Uterus (tissue), 3 donors: ENCODE measurements at regions not wholly inside any gene's neighbourhood (a gene's known extent, or its start where the extent isn't known, plus 50 kb on each side); places are given as distances from the start of the nearest gene placed in this dataset.

Experiments used
- DNase-seq, 2 donors: peaks; one replicate each; pipeline ENCODE4 v3.0.0-alpha.2; 2019 to 2020
- H3K27ac ChIP-seq, 2 donors: fragments of 200-600 bp; sonication (generic); 1 replicate in 1 of 2; 2 replicates in 1 of 2; pipeline ENCODE4 v1.5.1; 2016 to 2018
- H3K27me3 ChIP-seq, 2 donors: fragments of 200-600 bp; sonication (generic); one replicate each; pipeline ENCODE4 v1.5.1; 2018 to 2019; ENCODE audit warnings: control low read depth in 1 of 2
- H3K36me3 ChIP-seq, 2 donors: fragments of 200-600 bp; sonication (generic); one replicate each; pipeline ENCODE4 v1.5.1; 2019; ENCODE audit warnings: control low read depth in 1 of 2
- H3K4me1 ChIP-seq, 2 donors: fragments of 200-600 bp; sonication (generic); one replicate each; pipeline ENCODE4 v1.5.1; 2018 to 2019; ENCODE audit warnings: control low read depth in 1 of 2
- H3K4me3 ChIP-seq, 2 donors: fragments of 200-600 bp; sonication (generic); 1 replicate in 1 of 2; 2 replicates in 1 of 2; pipeline ENCODE4 v1.5.1; 2018 to 2019; ENCODE audit warnings: mild to moderate bottlenecking in 1 of 2
- H3K9me3 ChIP-seq, 2 donors: fragments of 200-600 bp; sonication (generic); one replicate each; pipeline ENCODE4 v1.5.1; 2019; ENCODE audit warnings: control low read depth in 1 of 2
- CTCF ChIP-seq, 4 experiments: fragments of 200-600 bp in 2 of 4; fragments of 450-650 bp in 2 of 4; sonication (generic) in 2 of 4; IDR thresholded peaks; one replicate each; pipeline ENCODE4 v1.5.1; 2016 to 2019; ENCODE audit warnings: antibody characterized with exemption in 4 of 4, mild to moderate bottlenecking in 2 of 4, moderate library complexity in 1 of 4
- POLR2A ChIP-seq, 2 donors: fragments of 450-650 bp; IDR thresholded peaks; one replicate each; pipeline ENCODE4 v1.6.1; 2016; ENCODE audit warnings: antibody characterized with exemption in 2 of 2, mild to moderate bottlenecking in 1 of 2, moderate library complexity in 1 of 2
- intact Hi-C: fragments of 100-400 bp; cut with DNase I; formaldehyde crosslinking; loops from one replicate; pipeline ENCODE4 v1.15.1; 2023; ENCODE audit warnings: low total_unique reads
- donor health status: DM: yes; HTN: yes; CAD: no.

- intact Hi-C loops: no loop called here
- H3K27me3 ChIP-seq: no peaks in the 10 kb centered on the region
- H3K4me1 ChIP-seq: no peaks in the 10 kb centered on the region
- no peaks in the 10 kb centered on the region for H3K36me3 ChIP-seq
- no peaks in the 10 kb centered on the region for H3K9me3 ChIP-seq
- no peak for DNase-seq
- no peak overlapping the region for H3K27ac ChIP-seq
- no peak overlapping the region for H3K4me3 ChIP-seq
- TF ChIP-seq CTCF (IDR thresholded peaks at IDR 0.05) (no peak), POLR2A (IDR thresholded peaks at IDR 0.05) (no peak)
These were observed 470.1 kb downstream of the MAFB start for GRCh38 chr20:40218971-40219370.

GRCh38 chr20:40218316-40218969, 470.6 kb downstream of the MAFB start:
- Histone ChIP-seq H3K4me1 (no peaks in the 10 kb centered on the region), H3K27me3 (no peaks in the 10 kb centered on the region), H3K9me3 (no peaks in the 10 kb centered on the region), H3K27ac (no peak overlapping the region), H3K36me3 (no peaks in the 10 kb centered on the region), H3K4me3 (no peak overlapping the region)
- DNase-seq: no peak
- TF ChIP-seq POLR2A (IDR thresholded peaks at IDR 0.05) (no peak), CTCF (IDR thresholded peaks at IDR 0.05) (no peak)
- intact Hi-C loops: no loop called here

- Histone ChIP-seq H3K4me3 (no peak overlapping the region), H3K27ac (no peak overlapping the region), H3K36me3 (no peaks in the 10 kb centered on the region), H3K9me3 (no peaks in the 10 kb centered on the region), H3K4me1 (no peaks in the 10 kb centered on the region), H3K27me3 (no peaks in the 10 kb centered on the region)
- TF ChIP-seq POLR2A (IDR thresholded peaks at IDR 0.05) (no peak), CTCF (IDR thresholded peaks at IDR 0.05) (no peak)
- no peak for DNase-seq
- intact Hi-C loops: no loop called here
These were observed 481.4 kb downstream of the MAFB start for GRCh38 chr20:40207655-40208054.

- H3K36me3 ChIP-seq: no peaks in the 10 kb centered on the region
- H3K27me3 ChIP-seq: no peaks in the 10 kb centered on the region
- H3K4me1 ChIP-seq: no peaks in the 10 kb centered on the region
- no peak overlapping the region for H3K27ac ChIP-seq
- no peaks in the 10 kb centered on the region for H3K9me3 ChIP-seq
- no peak overlapping the region for H3K4me3 ChIP-seq
- intact Hi-C loops: no loop called here
- TF ChIP-seq POLR2A (IDR thresholded peaks at IDR 0.05) (no peak), CTCF (IDR thresholded peaks at IDR 0.05) (no peak)
- DNase-seq: no peak
These were observed 483.1 kb downstream of the MAFB start for GRCh38 chr20:40205971-40206370.

- Histone ChIP-seq H3K4me1 (no peaks in the 10 kb centered on the region), H3K9me3 (no peaks in the 10 kb centered on the region), H3K36me3 (no peaks in the 10 kb centered on the region), H3K27me3 (no peaks in the 10 kb centered on the region), H3K27ac (no peak overlapping the region), H3K4me3 (no peak overlapping the region)
- intact Hi-C loops: no loop called here
- DNase-seq: no peak
- TF ChIP-seq POLR2A (IDR thresholded peaks at IDR 0.05) (no peak), CTCF (IDR thresholded peaks at IDR 0.05) (no peak)
These were observed 486.0 kb downstream of the MAFB start for GRCh38 chr20:40203032-40203431.
